LNCAP (cell line): ENCODE measurements at regions not wholly inside any gene's neighbourhood (a gene's known extent, or its start where the extent isn't known, plus 50 kb on each side); places are given as distances from the start of the nearest gene placed in this dataset.

ENCODE experiments used
- CTCF ChIP-seq: fragments of 450-650 bp; IDR thresholded peaks from 2 replicates; pipeline ENCODE4 v1.5.1; 2017; ENCODE audit warnings: mild to moderate bottlenecking

- no peak for TF ChIP-seq CTCF
These were observed 658.7 kb downstream of the SLITRK1 start for GRCh38 chr13:83223546-83223945.

GRCh38 chr13:83221813-83222241, 660.4 kb downstream of the SLITRK1 start:
- TF ChIP-seq CTCF: no peak

- TF ChIP-seq CTCF: no peak
These were observed 661.0 kb downstream of the SLITRK1 start for GRCh38 chr13:83221256-83221655.

GRCh38 chr13:83220241-83220640, 662.0 kb downstream of the SLITRK1 start:
- no peak for TF ChIP-seq CTCF

- no peak for TF ChIP-seq CTCF
These were observed 662.4 kb downstream of the SLITRK1 start for GRCh38 chr13:83219832-83220231.

- no peak for TF ChIP-seq CTCF
These were observed 665.6 kb downstream of the SLITRK1 start for GRCh38 chr13:83216479-83217245.

- TF ChIP-seq CTCF: no peak
These were observed 666.6 kb downstream of the SLITRK1 start for GRCh38 chr13:83215627-83216026.

- TF ChIP-seq CTCF: no peak
These were observed 667.8 kb downstream of the SLITRK1 start for GRCh38 chr13:83214452-83214851.
